ENCODE measurements at regions not wholly inside any gene's neighbourhood (a gene's known extent, or its start where the extent isn't known, plus 50 kb on each side); places are given as distances from the start of the nearest gene placed in this dataset.
"Not testable (repeated sequence)": the region's sequence is repeated elsewhere in the genome, so short reads cannot be mapped to it uniquely, and the experiment has no call there.

DNA sequence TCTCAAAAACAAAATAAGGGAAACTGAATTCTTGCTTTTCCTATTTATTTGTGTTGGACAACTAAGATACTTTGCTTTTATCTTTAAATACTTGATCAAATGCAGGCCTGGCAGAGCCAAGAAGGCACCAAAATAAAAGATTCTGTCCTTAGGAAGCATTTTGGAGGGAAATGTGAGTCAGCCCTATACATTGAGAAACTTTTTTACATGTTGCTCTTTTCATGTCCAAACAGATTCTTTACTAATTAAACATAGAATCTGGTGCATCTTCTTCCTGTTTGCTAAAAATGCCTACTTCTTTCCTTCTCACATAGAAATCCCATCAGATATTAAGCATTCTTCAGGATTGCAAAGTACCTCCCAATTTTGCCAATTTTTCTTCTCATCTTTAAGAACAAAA, 1160.4 kb downstream of the EFNA5 start:
- DNase-seq = no peak

DNA sequence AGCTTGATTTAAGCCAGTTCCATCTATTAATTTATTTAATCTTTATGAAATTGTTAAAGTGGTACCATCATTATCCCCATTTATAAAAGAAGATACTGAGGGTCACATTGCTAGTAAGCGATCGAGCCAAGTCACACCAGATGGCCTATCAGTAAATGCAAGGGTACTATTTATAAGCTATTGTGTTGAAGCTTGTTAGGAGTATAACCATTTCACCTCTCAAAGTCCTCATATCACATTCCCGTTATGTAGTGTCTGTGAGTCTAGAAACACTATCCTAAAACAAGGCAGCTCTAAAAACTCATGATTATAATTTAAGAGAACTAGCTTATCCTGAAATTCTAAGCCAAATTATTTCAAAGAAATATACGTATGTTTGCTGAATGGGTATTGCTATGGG, 1161.8 kb downstream of the EFNA5 start:
- DNase-seq = no peak

DNA sequence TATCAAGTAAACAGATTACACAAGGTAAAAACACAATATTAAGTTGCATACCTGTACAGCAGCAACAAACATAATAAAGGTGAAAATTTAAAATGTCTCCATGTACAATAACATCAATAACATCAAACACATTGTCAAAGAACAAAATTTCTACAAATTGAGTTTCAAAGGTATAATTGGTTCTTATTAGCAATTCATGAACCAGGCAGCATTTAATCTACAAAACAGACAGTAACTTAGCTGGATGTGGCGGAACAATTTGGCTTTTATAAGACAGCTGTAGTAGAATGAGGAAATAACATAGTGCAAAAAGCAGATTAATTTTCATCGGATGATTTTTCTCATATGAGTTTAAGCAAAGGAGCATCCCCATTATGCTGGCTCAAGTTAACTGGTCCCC, 1176.8 kb downstream of the EFNA5 start:
- no peak for DNase-seq

DNA sequence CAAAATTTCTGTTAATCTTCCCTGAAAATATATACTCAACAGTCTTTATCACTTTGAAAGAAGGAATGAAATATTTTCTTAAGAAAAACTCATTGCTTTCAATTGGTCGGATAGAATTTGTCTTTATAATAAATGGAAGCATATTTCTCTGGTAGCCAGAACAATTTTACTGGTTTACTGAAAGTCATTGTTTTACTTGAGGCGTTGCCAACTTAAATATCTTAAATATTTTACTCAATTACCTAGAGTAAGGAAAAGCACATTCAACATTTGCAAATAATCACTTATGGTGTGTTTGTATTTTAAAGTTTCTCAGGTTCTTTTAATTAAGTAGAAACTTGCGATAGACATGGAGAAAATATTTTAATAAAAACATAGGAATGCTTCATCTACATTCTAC, 1181.7 kb downstream of the EFNA5 start:
- no peak for DNase-seq

DNA sequence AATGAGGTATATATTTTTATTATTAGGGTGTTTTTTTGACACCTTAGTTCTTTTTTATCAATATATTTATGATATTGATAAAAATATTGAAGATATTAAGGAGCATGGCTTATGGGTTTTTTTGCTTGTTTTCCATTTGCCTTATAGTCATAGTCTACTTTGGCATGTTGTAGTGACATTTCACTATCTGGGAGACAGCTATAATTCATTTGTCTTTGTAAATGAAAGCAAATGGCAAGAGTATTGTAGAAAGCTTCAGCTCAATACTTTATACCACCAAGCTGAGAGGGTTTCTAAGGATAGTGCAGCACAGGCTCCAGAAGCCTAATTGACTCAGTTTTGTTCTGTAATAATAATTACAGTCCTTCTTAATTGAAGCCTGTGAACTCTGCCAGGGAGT, 1182.3 kb downstream of the EFNA5 start:
- DNase-seq = no peak

DNA sequence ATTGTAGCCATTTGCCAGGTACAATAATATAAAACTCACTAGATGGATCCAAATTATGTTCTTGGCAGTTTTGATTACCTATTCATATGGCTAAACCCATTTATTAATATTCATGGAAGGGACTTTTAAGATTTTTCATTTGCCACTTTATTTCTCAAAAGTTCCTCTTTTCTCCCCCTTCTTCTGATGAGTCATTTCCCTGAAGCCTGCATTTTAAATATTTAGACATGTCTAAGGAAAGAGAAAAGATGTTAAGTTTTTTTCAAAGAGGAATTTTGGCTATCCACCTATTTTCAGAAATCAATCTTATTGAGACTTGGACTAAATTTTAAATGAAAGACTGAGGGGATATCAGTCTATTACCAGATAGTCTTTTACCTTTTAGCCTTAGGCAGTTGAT, 1189.4 kb downstream of the EFNA5 start:
- DNase-seq = no peak

DNA sequence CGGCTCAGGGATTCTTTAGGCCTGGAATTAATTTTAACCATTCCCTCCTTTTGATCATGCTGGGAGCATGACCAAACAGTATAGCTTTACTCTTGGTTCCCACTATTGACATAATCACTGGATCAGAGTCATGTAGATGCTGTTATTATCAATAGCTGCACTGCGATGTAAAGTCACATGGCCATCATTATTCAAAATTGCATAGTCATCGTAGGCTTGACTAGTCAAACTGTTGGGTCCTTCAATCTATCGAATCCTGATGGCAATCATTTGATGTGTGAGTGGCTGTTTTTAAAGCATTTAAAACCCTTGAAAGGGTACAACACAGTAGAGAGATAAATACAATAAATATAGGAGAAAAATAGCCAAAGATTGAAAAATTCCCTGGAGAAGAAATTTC, 1194.1 kb downstream of the EFNA5 start:
- DNase-seq = no peak

DNA sequence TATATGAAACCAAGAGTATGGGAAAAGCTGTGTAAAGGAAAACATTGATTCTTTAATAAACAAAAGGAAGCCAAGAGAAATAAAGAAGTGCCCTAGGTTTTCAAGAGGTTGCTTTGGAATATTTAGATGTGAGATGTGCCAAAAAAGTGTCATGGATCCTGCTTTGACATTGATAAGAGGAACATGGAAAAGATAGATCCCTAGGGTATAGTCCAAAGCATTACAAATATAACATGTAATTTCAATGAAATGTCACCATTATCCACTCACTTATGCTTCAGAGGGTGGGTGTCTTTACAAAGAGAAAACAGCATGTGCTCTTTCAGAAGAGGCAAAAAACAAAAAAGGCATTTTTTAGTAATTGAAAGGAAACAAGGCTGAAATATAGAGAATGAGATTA, 1196.7 kb downstream of the EFNA5 start:
- no peak for DNase-seq

DNA sequence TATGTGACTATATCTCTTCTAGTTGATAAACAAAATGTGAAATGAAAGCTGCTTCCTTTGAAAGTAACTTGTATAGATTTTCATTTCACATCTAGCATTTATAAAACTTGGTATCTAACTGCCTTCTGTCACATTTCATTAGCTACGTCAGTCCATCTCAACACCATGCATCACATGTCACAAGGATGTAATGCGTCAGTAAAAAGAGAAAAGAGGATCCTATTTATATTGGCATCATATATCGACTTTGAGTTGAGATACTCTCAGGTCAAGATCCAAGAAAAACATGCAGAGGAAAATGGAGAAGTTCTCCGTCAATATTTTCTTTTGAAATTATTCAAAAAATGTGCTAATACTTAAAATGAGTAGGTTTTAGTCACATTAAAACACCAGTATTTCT, 1211.2 kb downstream of the EFNA5 start:
- DNase-seq = no peak

DNA sequence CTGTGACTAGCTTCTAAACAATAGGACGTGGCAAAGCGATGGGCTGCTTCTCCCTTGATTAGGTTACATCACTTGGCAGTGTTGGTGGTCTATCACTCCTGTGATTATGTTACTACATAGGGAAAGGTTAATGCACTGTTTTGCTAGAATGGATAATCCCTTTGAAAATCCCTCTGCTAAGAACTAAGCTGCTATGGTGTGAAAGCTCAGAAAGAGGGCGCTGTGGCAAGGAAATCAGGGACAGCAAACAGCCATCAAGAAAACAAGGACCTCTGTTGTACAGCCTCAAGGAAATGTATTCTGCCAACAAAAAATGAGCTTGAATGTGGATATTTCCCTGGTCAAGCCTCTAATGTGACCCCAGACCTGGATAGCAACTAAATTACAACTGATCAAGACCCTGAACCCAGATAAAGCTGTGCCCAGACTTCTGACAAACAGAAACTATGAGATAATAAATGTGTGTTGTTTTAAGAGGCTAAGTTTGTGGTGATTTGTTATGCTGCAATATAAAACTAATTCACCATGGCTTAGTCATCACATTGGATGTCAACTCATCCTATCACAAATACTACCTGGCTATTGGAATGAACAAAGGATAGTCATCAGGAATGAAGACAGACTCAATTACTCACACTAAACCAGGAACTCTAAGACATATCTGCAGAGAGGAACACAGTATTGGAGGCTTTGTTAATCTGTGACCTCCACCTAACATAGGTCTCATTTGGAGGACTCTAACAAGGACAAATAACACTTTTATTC, 1215.9 kb downstream of the EFNA5 start:
- no peak for DNase-seq

DNA sequence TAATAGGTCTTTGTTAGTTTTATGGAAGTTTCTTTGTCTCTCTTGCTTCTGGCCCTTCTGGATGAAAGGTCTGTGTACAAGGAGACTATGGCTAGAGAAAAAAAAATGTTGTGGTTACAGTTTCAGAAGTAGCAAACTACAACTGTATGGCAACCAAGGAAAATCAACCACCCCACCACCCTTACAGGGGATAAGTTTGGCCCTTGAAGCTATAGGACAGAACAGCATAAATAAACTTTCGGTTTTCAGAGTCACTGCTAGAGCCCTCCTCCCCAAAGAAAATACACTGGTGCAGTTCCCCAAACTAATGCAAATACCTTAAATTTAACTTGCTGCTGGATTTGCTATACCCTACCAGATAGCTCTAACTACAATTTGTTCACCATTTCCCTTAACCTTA, 1216.7 kb downstream of the EFNA5 start:
- DNase-seq = no peak

DNA sequence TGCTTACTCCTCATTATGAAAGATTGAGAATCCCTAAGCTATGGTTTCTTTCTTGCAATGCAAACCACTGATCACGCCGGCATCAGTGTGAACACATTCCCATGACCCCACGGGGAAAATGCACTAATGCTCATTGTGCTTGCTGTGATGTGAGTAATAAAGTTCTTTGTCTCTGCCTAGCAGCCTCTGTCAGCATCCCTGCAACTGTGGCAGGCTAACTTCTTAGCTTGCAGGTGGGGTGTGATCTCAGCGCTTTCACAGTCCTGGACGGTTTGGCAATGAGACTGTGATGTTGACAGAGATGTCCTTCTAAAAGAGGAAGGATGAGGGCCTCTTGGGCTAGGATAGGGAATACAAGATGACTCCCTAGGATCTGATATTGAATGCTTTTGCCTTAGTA, 1218.7 kb downstream of the EFNA5 start:
- no peak for DNase-seq

DNA sequence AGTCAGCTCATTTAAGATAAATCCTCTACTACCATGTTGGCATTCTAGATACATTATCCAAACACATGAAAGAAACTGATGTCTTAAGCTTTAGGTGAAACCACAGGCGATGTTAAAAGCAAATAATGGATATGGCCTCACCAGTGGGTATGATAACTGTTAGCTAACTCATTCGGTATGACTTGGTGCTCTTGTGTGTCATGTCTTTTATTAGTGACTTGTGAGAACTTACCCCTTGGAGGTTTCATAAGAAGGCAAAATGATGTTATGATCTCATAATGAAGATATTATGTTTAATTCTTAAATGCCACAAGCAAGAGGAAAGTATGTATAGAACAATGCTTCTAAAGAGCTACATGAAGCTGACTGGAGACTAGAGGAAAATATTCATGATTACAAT, 1227.0 kb downstream of the EFNA5 start:
- DNase-seq = no peak

DNA sequence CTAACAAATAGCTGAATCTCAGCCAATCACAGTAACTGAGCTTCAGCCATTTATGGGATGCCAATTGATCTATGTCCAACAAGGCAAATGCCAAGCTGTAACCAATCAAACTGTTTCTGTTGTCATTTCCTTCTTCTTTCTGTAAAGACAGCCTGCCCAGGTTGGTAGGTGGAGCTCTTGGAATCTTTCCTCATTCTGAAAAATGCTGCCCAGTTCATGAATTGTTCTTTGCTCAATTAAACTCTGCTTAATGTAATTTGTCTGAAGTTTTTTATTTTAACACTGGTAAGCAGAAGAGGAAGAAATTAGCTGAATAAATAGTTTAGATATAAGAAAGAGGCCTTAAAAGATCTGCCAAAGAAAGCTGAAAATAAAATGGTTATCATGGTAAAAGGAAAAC, 1235.6 kb downstream of the EFNA5 start:
- DNase-seq = no peak

DNA sequence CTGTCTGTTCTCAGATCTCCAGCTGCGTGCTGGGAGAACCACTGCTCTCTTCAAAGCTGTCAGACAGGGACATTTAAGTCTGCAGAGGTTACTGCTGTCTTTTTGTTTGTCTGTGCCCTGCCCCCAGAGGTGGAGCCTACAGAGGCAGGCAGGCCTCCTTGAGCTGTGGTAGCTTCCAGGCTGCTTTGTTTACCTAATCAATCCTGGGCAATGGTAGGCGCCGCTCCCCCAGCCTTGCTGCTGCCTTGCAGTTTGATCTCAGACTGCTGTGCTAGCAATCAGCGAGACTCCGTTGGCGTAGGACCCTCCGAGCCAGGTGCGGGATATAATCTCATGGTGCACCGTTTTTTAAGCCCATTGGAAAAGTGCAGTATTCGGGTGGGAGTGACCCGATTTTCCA, 1240.0 kb downstream of the EFNA5 start:
- not testable (repeated sequence) for DNase-seq

DNA sequence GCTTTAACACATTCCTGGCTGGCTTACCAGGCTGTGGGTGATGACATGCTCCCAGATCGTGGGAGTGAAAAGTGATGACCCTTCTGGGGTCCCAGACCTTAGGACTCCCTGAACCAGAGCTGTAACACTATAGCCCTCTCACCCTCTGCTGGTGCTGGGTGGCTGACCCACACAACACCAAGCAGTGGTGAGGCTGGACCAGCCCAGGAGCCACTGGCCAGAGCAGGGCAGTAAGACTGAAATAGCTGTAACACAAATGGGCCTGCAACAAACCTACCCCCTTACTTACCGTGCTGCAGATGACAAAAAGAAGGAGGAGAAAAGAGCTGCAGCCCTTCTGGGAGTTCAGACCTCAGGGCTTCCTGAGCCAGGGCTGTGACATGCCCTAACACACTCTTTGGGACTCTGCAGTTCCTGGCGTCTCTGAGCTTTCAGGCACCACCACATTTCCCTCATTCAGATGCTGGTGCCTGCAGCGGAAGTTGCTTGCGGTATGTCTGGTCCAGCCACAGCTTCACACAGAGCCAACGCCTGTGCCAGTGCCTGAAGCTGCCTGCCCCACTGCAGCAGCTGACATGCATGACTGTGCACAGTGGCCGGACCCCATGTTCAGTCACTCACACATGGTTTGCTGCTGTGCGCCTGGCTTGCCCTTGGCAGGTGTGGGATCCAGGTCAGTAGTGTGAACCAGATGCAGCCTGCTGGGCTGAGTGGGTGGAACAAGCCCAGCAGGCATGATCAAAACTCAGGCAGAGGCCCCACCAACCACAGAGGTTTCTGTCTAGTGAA, 1247.4 kb downstream of the EFNA5 start:
- no peak for DNase-seq

DNA sequence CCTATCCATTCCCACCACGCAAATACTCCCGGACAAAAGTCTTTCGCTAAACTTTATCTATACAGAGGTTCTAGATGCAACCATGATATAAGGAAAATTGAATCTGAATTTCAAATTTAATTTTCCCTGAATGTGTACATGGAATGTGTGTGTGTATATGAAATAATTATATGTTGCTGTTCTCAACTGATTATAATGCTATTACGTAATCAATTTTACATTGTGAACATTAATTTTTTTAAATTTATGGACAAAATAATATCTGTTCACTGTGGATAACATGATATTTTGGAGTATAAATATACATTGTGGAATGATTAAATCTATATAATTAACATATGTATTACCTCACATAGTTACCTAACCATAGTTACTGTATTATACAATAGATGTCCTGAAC, 1250.6 kb downstream of the EFNA5 start:
- DNase-seq = no peak

DNA sequence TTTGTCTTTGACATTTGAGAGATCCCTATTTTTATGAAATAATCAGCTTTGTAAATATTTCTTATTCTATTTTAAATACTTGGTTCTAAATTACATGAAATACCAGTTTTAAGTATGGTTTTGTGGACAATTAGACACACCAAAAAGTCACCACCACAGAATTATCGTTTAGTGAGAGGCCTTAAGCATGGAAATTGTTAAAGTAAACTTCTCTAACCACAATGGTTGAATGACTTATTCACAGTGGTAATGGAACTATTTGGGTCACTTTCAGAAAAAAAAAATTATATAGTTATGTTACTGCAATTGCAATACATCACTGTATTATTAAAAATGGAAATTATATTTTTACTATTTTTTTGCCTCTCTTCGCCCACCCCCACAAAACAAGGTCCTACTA, 1252.5 kb downstream of the EFNA5 start:
- no peak for DNase-seq

DNA sequence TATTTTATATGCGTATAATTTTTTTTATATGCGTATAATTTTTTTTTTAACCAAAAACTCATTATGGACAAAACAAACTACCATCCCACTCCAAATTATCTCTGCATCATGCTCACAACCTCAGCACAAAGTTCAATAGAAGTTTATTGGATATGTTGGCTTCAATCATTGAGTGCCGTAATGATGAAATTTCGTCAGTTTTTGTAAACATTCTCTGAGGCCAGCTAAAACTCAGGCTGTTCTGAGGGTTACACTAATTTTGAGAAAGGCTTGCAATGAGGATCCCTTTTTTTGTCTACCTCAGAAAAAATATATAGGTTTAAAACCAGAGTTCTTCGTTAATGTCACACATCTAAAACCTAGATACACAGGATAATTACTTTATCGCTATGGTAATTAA, 1253.2 kb downstream of the EFNA5 start:
- DNase-seq = no peak

DNA sequence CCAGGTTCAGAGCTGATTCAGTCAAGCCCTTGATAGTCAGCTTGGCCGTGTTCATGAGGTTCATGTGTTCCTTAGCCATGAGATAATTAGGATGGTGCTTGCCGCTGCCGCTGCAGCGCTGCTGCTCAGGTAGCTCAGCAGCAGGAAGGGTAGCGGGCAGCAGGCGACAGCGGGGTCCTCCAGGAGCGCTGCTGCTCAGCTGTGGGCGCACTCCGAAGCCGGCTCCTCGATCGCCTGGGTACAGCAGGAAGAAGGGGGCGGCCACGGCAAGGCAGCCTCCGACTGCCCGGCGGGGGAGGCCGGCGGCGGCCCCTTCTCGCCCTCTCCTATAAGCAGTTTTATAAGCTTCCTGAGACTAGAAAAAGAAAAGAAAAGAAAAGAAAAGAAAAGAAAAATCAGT, 1253.6 kb downstream of the EFNA5 start:
- no peak for DNase-seq

DNA sequence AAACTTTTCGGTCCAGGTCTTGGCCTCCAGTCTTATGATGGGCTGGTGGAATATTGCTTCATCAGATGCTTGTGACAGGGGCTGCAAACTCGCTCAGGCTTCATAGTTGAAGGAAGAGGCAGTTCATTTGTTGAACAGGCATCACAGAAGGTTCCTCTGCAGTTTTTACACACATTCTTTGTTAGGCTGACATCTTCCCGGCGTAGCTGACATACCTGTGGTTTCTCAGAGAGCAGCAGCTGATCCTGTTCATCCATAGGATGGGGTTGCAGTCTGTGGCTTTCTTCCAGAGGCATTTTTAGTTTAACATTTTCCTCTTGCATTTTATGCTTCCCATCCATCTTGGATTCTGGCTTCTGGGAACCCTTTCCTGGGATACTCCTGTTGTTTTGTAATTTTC, 1255.2 kb downstream of the EFNA5 start:
- DNase-seq = no peak

DNA sequence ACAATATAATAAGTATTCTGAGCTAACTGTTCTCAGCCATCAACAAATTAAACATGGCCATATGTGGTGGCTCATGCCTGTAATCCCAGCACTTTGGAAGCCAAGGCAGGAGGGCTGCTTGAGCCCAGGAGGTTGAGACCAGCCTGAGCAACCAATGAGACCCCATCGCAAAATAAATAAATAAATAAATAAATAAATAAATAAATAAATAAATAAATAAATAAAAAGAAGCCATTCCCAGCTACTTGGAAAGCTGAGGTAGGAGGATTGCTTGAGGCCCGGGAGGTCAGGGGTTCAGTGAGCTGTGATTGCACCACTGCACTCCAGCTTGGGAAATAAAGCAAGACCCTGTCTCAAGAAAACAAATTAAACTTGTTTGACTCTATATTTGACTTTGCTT, 1256.4 kb downstream of the EFNA5 start:
- DNase-seq = no peak

DNA sequence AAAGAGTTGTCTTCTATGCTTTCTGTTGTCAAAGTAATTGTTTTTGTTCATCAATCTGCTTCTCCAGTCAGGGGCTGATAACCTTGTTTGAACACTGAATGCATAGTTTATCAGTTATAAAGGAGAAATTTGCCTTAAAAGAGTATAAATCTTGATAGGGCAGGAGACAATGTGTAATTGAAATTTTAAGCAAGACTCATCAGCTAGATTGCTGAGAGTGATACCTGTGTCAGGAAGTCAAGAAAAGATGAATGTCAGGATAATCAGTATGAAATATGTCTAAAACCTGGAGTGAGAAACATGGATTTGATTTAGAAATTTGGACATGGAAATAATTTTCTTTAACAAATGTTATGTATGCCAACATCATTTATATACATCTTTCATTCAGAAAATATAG, 1258.1 kb downstream of the EFNA5 start:
- DNase-seq = no peak

DNA sequence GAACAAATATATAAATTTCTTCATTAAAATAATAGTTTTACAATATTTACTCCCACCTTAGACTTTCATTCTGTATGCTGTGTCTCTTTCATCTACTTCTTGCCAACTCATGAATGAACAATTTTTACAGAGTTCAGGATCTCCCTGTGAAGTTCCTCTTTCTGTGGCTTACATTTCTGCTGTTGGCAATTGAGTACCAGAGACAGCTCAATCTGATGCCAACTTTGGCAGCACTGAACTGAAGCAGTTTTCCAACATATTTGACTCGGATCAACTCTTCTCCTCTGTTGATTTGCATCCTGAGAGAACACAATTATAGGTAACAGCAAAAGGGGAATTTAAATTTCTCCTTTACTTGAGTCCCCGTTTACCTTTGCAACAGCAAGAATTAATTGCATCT, 1262.2 kb downstream of the EFNA5 start:
- no peak for DNase-seq

DNA sequence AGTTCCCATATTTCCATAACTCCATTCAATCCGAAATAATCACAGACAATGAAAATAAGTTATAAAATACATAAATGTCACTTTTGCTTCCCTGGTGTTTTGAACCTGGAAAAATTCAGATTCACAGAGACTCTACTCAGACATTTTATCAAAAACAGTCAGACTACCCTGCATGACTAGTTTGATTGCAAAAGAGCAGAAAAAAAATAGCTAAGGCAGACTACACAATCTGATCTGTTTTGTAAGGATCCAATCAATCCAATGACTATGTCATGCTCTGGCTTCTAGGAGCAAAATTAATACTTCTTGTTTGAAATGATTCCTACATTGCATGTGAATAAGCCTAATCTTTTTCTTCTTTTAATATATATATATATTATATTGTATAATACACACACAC, 1262.6 kb downstream of the EFNA5 start:
- no peak for DNase-seq
